K562 (cell line): ENCODE measurements at regions not wholly inside any gene's neighbourhood (a gene's known extent, or its start where the extent isn't known, plus 50 kb on each side); places are given as distances from the start of the nearest gene placed in this dataset.

Experiments
- COPS2 ChIP-seq: fragments of 450-650 bp; conservative IDR thresholded peaks from 2 replicates; pipeline ENCODE4 v1.6.1; 2016; ENCODE audit warnings: mild to moderate bottlenecking, moderate library complexity
- DACH1 ChIP-seq: fragments of 450-650 bp; IDR thresholded peaks from 2 replicates; pipeline ENCODE4 v1.6.1; 2018; ENCODE audit not compliant: partially characterized antibody
- ETV1 ChIP-seq: fragments of 450-650 bp; conservative IDR thresholded peaks from 2 replicates; pipeline ENCODE4 v1.6.1; 2016; ENCODE audit warnings: missing genetic modification characterization, control low read depth, low read depth, missing compliant biosample characterization
- FOXP1 ChIP-seq: sonication (generic); formaldehyde crosslinking; IDR thresholded peaks from 2 replicates; pipeline ENCODE4 v1.8.0; 2022; ENCODE audit warnings: mild to moderate bottlenecking, missing genetic modification reagents
- GABPB1 ChIP-seq: sonication (generic); formaldehyde crosslinking; IDR thresholded peaks from 2 replicates; pipeline ENCODE4 v1.8.0; 2022; ENCODE audit warnings: mild to moderate bottlenecking, missing genetic modification reagents
- HLTF ChIP-seq: fragments of 450-650 bp; IDR thresholded peaks from 2 replicates; pipeline ENCODE4 v1.6.1; 2016
- KHSRP ChIP-seq: fragments of 450-650 bp; IDR thresholded peaks from 2 replicates; pipeline ENCODE4 v1.6.1; 2017
- KLF16 ChIP-seq: IDR thresholded peaks from 2 replicates; pipeline ENCODE4 v1.6.1; 2016; ENCODE audit warnings: antibody characterized with exemption
- NFATC3 ChIP-seq: fragments of 450-650 bp; IDR thresholded peaks from 2 replicates; pipeline ENCODE4 v1.6.1; 2017; ENCODE audit warnings: mild to moderate bottlenecking
- NFE2 ChIP-seq: IDR thresholded peaks from 2 replicates; pipeline ENCODE4 v1.6.1; 2014; ENCODE audit warnings: antibody characterized with exemption, low read depth
- SLC30A9 ChIP-seq: fragments of 250-450 bp; sonication (Bioruptor Pico); IDR thresholded peaks from 2 replicates; pipeline ENCODE4 v1.8.0; 2022; ENCODE audit warnings: mild to moderate bottlenecking, moderate library complexity
- SMAD1 ChIP-seq: fragments of 150-350 bp; IDR thresholded peaks from 2 replicates; pipeline ENCODE4 v1.6.1; 2014; ENCODE audit warnings: low read length, low read depth; ENCODE audit not compliant: partially characterized antibody
- SMARCA5 ChIP-seq: fragments of 450-650 bp; IDR thresholded peaks from 2 replicates; pipeline ENCODE4 v1.6.1; 2016
- SMARCC2 ChIP-seq: fragments of 450-650 bp; IDR thresholded peaks from 2 replicates; pipeline ENCODE4 v1.6.1; 2017; ENCODE audit warnings: antibody characterized with exemption, moderate library complexity, mild to moderate bottlenecking, low read depth
- SNIP1 ChIP-seq: fragments of 450-650 bp; IDR thresholded peaks from 2 replicates; pipeline ENCODE4 v1.7.1; 2017; ENCODE audit warnings: low read depth, mild to moderate bottlenecking
- SRF ChIP-seq, 2 experiments: fragments of 250-450, 450-650 bp in 1 of 2; sonication (Bioruptor Pico) in 1 of 2; sonication (generic) in 1 of 2; formaldehyde crosslinking; IDR thresholded peaks; 2 replicates each; pipeline versions ENCODE4 v1.5.0 to v1.5.1; 2020 to 2022; ENCODE audit warnings: mild to moderate bottlenecking in 1 of 2, missing genetic modification reagents in 1 of 2
- THRB ChIP-seq: fragments of 450-650 bp; formaldehyde crosslinking; conservative IDR thresholded peaks from 2 replicates; pipeline ENCODE4 v1.4.0; 2022; ENCODE audit warnings: mild to moderate bottlenecking, missing genetic modification characterization
- TOE1 ChIP-seq, 2 experiments: fragments of 450-650 bp in 1 of 2; sonication (generic) in 1 of 2; formaldehyde crosslinking in 1 of 2; IDR thresholded peaks; 2 replicates each; pipeline versions ENCODE4 v1.7.1 to v1.8.0; 2016 to 2022; ENCODE audit warnings: borderline replicate concordance in 2 of 2, mild to moderate bottlenecking in 2 of 2, antibody characterized with exemption in 1 of 2, inconsistent platforms in 1 of 2, low read depth in 1 of 2, missing genetic modification reagents in 1 of 2, moderate library complexity in 1 of 2
- ZBTB33 ChIP-seq: sonication (generic); formaldehyde crosslinking; IDR thresholded peaks from 2 replicates; pipeline ENCODE4 v1.8.1; 2023; ENCODE audit warnings: mild to moderate bottlenecking, missing genetic modification reagents
- ZBTB43 ChIP-seq: sonication (generic); formaldehyde crosslinking; IDR thresholded peaks from 2 replicates; pipeline ENCODE4 v1.8.0; 2023; ENCODE audit warnings: mild to moderate bottlenecking, missing genetic modification reagents
- ZBTB5 ChIP-seq: fragments of 450-650 bp; IDR thresholded peaks from 2 replicates; pipeline ENCODE4 v1.6.1; 2017; ENCODE audit warnings: antibody characterized with exemption
- ZNF253 ChIP-seq: fragments of 250-450 bp; sonication (Bioruptor Pico); conservative IDR thresholded peaks from 2 replicates; pipeline ENCODE4 v1.6.1; 2021; ENCODE audit warnings: mild to moderate bottlenecking
- ZNF347 ChIP-seq: fragments of 450-650 bp; formaldehyde crosslinking; IDR thresholded peaks from 2 replicates; pipeline ENCODE4 v1.4.0; 2020; ENCODE audit warnings: low read depth, mild to moderate bottlenecking, moderate library complexity
- ZNF766 ChIP-seq: fragments of 200-800 bp; sonication (Bioruptor generic); conservative IDR thresholded peaks from 2 replicates; pipeline ENCODE4 v1.6.1; 2016; ENCODE audit warnings: missing genetic modification characterization, missing compliant biosample characterization

GRCh38 chr6:28771401-28772267 lies 152.2 kb downstream of the TRIM27 start (continued):
- TF ChIP-seq ZBTB5 (no peak), ZBTB43 (CRISPR knock-in tag) (no peak), COPS2 (no peak), SMAD1 (no peak), SRF (CRISPR knock-in tag; IDR thresholded peaks at IDR 0.05) (no peak), SMARCC2 (no peak), ETV1 (tag) (peak; percentile 40; the same call in 1 of the 2 replicates), SNIP1 (no peak), SMARCA5 (0 out of 2 replicates have a peak, but pooled peaks have one; percentile 31), FOXP1 (CRISPR knock-in tag) (no peak), NFATC3 (no peak), GABPB1 (CRISPR knock-in tag) (no peak), THRB (no peak), KLF16 (no peak), ZNF766 (CRISPR knock-in tag) (no peak), HLTF (no peak), KHSRP (no peak), TOE1 (IDR thresholded peaks at IDR 0.05; ENCODE audit: borderline replicate concordance) (peak; percentile 55; the same call in 1 of the 2 replicates), TOE1 (CRISPR knock-in tag; IDR thresholded peaks at IDR 0.05; ENCODE audit: borderline replicate concordance, low read depth) (no peak), ZNF347 (no peak), ZBTB33 (CRISPR knock-in tag) (no peak), ZNF253 (no peak), DACH1 (no peak), NFE2 (no peak), SLC30A9 (CRISPR knock-in tag) (no peak)
